ENCODE measurements at regions not wholly inside any gene's neighbourhood (a gene's known extent, or its start where the extent isn't known, plus 50 kb on each side); places are given as distances from the start of the nearest gene placed in this dataset.

DNA sequence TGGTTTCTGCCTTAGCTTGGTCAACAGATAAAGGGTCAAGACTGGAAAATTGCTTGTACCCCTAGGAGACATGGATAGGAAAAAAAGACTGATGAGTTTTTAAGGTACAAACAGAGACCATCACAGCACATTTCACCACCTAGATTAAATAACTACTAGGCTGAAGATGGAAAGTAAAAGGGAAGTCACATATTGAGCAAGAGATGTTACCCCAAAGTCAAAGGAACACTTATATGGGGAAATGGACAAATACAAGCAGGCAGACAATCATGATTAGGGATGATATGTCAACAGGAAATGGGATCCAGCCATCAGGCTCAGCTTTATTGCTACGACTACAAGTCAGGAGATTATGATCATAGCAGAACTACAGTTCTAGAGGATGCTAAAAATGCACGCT lies 1643.1 kb upstream of the CELF4 start:
- Histone ChIP-seq H3K27ac (ENCODE audit: low read depth) (no peak overlapping the region), H3K36me3 (ENCODE audit: insufficient read depth) (0 out of 2 replicates have a peak, but pooled peaks cover 9% of the 10 kb centered on the region), H3F3A (replicated peaks; ENCODE audit: low read depth) (no peaks in the 10 kb centered on the region), H3K79me2 (replicated peaks; ENCODE audit: insufficient read depth) (no peaks in the 10 kb centered on the region), H3K9me2 (ENCODE audit: insufficient read depth) (peaks cover 7% of the 10 kb centered on the region; the same call in 1 of the 2 replicates), H3K4me1 (ENCODE audit: insufficient read depth) (peaks cover 5% of the 10 kb centered on the region; the same call in 1 of the 2 replicates), H2AFZ (no peak overlapping the region), H3K4me3 (no peak overlapping the region), H3K27me3 (ENCODE audit: insufficient read depth) (no peaks in the 10 kb centered on the region), H4K20me1 (replicated peaks; ENCODE audit: insufficient read depth) (no peaks in the 10 kb centered on the region), H3K4me2 (no peak overlapping the region)
- no peak for DNase-seq (ENCODE audit: low spot score)
- Mint-ChIP-seq H3K36me3 (ENCODE audit: low read depth) (peaks cover 15% of the 10 kb centered on the region), H3K27ac (no peak overlapping the region), H3K27me3 (ENCODE audit: insufficient read depth, low read depth, poor library complexity) (no peaks in the 10 kb centered on the region), H3K4me1 (no peaks in the 10 kb centered on the region), H3K9me3 (peaks cover 16% of the 10 kb centered on the region), H3K4me3 (no peak overlapping the region)
- ATAC-seq: no peak
- TF ChIP-seq ZNF114 (CRISPR knock-in tag; IDR thresholded peaks at IDR 0.05): no peak
- TF ChIP-seq, protein P1, sequence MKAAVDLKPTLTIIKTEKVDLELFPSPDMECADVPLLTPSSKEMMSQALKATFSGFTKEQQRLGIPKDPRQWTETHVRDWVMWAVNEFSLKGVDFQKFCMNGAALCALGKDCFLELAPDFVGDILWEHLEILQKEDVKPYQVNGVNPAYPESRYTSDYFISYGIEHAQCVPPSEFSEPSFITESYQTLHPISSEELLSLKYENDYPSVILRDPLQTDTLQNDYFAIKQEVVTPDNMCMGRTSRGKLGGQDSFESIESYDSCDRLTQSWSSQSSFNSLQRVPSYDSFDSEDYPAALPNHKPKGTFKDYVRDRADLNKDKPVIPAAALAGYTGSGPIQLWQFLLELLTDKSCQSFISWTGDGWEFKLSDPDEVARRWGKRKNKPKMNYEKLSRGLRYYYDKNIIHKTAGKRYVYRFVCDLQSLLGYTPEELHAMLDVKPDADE (IDR thresholded peaks at IDR 0.05): no peak
- no peak for TF ChIP-seq EZH2 (IDR thresholded peaks at IDR 0.05; ENCODE audit: low read depth, unreplicated experiment)
- TF ChIP-seq CREB1 (CRISPR knock-in tag; IDR thresholded peaks at IDR 0.05; ENCODE audit: low read depth): no peak
- no peak for TF ChIP-seq EZH2phosphoT487 (IDR thresholded peaks at IDR 0.05; ENCODE audit: unreplicated experiment)
- TF ChIP-seq NANOG (IDR thresholded peaks at IDR 0.05; ENCODE audit: borderline replicate concordance): no peak
- TF ChIP-seq ZNF331 (CRISPR knock-in tag; IDR thresholded peaks at IDR 0.05; ENCODE audit: low read depth): no peak
- TF ChIP-seq, protein P2, sequence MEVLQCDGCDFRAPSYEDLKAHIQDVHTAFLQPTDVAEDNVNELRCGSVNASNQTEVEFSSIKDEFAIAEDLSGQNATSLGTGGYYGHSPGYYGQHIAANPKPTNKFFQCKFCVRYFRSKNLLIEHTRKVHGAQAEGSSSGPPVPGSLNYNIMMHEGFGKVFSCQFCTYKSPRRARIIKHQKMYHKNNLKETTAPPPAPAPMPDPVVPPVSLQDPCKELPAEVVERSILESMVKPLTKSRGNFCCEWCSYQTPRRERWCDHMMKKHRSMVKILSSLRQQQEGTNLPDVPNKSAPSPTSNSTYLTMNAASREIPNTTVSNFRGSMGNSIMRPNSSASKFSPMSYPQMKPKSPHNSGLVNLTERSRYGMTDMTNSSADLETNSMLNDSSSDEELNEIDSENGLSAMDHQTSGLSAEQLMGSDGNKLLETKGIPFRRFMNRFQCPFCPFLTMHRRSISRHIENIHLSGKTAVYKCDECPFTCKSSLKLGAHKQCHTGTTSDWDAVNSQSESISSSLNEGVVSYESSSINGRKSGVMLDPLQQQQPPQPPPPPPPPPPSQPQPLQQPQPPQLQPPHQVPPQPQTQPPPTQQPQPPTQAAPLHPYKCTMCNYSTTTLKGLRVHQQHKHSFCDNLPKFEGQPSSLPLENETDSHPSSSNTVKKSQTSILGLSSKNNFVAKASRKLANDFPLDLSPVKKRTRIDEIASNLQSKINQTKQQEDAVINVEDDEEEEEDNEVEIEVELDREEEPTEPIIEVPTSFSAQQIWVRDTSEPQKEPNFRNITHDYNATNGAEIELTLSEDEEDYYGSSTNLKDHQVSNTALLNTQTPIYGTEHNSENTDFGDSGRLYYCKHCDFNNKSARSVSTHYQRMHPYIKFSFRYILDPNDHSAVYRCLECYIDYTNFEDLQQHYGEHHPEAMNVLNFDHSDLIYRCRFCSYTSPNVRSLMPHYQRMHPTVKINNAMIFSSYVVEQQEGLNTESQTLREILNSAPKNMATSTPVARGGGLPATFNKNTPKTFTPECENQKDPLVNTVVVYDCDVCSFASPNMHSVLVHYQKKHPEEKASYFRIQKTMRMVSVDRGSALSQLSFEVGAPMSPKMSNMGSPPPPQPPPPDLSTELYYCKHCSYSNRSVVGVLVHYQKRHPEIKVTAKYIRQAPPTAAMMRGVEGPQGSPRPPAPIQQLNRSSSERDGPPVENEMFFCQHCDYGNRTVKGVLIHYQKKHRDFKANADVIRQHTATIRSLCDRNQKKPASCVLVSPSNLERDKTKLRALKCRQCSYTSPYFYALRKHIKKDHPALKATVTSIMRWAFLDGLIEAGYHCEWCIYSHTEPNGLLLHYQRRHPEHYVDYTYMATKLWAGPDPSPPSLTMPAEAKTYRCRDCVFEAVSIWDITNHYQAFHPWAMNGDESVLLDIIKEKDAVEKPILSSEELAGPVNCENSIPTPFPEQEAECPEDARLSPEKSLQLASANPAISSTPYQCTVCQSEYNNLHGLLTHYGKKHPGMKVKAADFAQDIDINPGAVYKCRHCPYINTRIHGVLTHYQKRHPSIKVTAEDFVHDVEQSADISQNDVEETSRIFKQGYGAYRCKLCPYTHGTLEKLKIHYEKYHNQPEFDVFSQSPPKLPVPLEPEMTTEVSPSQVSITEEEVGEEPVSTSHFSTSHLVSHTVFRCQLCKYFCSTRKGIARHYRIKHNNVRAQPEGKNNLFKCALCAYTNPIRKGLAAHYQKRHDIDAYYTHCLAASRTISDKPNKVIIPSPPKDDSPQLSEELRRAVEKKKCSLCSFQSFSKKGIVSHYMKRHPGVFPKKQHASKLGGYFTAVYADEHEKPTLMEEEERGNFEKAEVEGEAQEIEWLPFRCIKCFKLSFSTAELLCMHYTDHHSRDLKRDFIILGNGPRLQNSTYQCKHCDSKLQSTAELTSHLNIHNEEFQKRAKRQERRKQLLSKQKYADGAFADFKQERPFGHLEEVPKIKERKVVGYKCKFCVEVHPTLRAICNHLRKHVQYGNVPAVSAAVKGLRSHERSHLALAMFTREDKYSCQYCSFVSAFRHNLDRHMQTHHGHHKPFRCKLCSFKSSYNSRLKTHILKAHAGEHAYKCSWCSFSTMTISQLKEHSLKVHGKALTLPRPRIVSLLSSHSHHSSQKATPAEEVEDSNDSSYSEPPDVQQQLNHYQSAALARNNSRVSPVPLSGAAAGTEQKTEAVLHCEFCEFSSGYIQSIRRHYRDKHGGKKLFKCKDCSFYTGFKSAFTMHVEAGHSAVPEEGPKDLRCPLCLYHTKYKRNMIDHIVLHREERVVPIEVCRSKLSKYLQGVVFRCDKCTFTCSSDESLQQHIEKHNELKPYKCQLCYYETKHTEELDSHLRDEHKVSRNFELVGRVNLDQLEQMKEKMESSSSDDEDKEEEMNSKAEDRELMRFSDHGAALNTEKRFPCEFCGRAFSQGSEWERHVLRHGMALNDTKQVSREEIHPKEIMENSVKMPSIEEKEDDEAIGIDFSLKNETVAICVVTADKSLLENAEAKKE (CRISPR knock-in tag; IDR thresholded peaks at IDR 0.05): no peak
- TF ChIP-seq POLR2AphosphoS5 (IDR thresholded peaks at IDR 0.05; ENCODE audit: low read depth): no peak
- TF ChIP-seq, protein P3, sequence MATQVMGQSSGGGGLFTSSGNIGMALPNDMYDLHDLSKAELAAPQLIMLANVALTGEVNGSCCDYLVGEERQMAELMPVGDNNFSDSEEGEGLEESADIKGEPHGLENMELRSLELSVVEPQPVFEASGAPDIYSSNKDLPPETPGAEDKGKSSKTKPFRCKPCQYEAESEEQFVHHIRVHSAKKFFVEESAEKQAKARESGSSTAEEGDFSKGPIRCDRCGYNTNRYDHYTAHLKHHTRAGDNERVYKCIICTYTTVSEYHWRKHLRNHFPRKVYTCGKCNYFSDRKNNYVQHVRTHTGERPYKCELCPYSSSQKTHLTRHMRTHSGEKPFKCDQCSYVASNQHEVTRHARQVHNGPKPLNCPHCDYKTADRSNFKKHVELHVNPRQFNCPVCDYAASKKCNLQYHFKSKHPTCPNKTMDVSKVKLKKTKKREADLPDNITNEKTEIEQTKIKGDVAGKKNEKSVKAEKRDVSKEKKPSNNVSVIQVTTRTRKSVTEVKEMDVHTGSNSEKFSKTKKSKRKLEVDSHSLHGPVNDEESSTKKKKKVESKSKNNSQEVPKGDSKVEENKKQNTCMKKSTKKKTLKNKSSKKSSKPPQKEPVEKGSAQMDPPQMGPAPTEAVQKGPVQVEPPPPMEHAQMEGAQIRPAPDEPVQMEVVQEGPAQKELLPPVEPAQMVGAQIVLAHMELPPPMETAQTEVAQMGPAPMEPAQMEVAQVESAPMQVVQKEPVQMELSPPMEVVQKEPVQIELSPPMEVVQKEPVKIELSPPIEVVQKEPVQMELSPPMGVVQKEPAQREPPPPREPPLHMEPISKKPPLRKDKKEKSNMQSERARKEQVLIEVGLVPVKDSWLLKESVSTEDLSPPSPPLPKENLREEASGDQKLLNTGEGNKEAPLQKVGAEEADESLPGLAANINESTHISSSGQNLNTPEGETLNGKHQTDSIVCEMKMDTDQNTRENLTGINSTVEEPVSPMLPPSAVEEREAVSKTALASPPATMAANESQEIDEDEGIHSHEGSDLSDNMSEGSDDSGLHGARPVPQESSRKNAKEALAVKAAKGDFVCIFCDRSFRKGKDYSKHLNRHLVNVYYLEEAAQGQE (IDR thresholded peaks at IDR 0.05; ENCODE audit: unreplicated experiment): no peak
- TF ChIP-seq, protein P4, sequence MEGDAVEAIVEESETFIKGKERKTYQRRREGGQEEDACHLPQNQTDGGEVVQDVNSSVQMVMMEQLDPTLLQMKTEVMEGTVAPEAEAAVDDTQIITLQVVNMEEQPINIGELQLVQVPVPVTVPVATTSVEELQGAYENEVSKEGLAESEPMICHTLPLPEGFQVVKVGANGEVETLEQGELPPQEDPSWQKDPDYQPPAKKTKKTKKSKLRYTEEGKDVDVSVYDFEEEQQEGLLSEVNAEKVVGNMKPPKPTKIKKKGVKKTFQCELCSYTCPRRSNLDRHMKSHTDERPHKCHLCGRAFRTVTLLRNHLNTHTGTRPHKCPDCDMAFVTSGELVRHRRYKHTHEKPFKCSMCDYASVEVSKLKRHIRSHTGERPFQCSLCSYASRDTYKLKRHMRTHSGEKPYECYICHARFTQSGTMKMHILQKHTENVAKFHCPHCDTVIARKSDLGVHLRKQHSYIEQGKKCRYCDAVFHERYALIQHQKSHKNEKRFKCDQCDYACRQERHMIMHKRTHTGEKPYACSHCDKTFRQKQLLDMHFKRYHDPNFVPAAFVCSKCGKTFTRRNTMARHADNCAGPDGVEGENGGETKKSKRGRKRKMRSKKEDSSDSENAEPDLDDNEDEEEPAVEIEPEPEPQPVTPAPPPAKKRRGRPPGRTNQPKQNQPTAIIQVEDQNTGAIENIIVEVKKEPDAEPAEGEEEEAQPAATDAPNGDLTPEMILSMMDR (conservative IDR thresholded peaks at IDR 0.05; ENCODE audit: low read depth in 2 of 2): no peak
- TF ChIP-seq JUNB (IDR thresholded peaks at IDR 0.05; ENCODE audit: unreplicated experiment): no peak

All from GM23338 (cell line).